K562 (cell line): ENCODE measurements at regions not wholly inside any gene's neighbourhood (a gene's known extent, or its start where the extent isn't known, plus 50 kb on each side); places are given as distances from the start of the nearest gene placed in this dataset.

Experiments
- ATAC-seq: fragments of 200-7000 bp; cut with Tn5 transposase; 3 replicates; pipeline ENCODE4 v1.9.1; 2020; ENCODE audit warnings: moderate library complexity
- BruUV-seq: library from RNA; stranded (reverse); fragments of 400-500 nt; replicated peaks from 2 replicates; lab custom pipeline; 2021; lab: Mats Ljungman, UMichigan
- CTCF ChIA-PET: fragments of 300-600 bp; formaldehyde crosslinking; extraction: SDS; loops from one replicate; lab custom pipeline; 2021; ENCODE audit warnings: low intra/inter-chr PET ratio; lab: Yijun Ruan, JAX
- POLR2A ChIA-PET: fragments of 300-600, 350-650 bp; sonication (Branson Sonifier 250); formaldehyde crosslinking; extraction: SDS; loops from one replicate; lab custom pipeline; 2021; ENCODE audit warnings: antibody characterized with exemption, inconsistent platforms; lab: Yijun Ruan, JAX
- DNase-seq, 4 experiments: peaks; one replicate each; pipeline versions ENCODE4 v3.0.0 to v3.0.0-alpha.2; 2011 to 2018; ENCODE audit warnings: low spot score in 3 of 4, mixed read lengths in 3 of 4; ENCODE audit errors: extremely low read depth in 1 of 4
- FAIRE-seq: peaks from 2 replicates; lab custom pipeline; 2011; peaks lifted over from hg19 to GRCh38; lab: Jason Lieb, UNC
- H2AFZ ChIP-seq: 2 replicates; pipeline ENCODE4 v1.6.0; 2011; ENCODE audit warnings: low read depth, low read length, control low read depth, inconsistent platforms
- H3K27ac ChIP-seq: fragments of 200-600 bp; 3 replicates; pipeline ENCODE4 v1.8.0; 2011; ENCODE audit warnings: low read depth, mild to moderate bottlenecking, control low read depth, inconsistent platforms, low read length, moderate library complexity, mixed read lengths; ENCODE audit errors: extremely low read depth
- H3K27me3 ChIP-seq, 2 experiments: fragments of 300-600 bp in 1 of 2; 2 replicates in 1 of 2; 3 replicates in 1 of 2; pipeline versions ENCODE4 v1.6.0 to v1.8.0; 2011; ENCODE audit warnings: inconsistent platforms in 2 of 2, low read length in 2 of 2, mild to moderate bottlenecking in 1 of 2, mixed read lengths in 1 of 2, moderate library complexity in 1 of 2; ENCODE audit not compliant: control insufficient read depth in 2 of 2, insufficient read depth in 2 of 2
- H3K36me3 ChIP-seq: fragments of 300-600 bp; 3 replicates; pipeline ENCODE4 v1.8.0; 2011; ENCODE audit warnings: mild to moderate bottlenecking, low read length, inconsistent platforms; ENCODE audit not compliant: control insufficient read depth, insufficient read depth
- H3K4me1 ChIP-seq, 2 experiments: fragments of 200-600 bp in 1 of 2; replicated peaks in 1 of 2; 2 replicates in 1 of 2; 3 replicates in 1 of 2; pipeline versions ENCODE4 v1.5.1 to v1.8.0; 2011; ENCODE audit warnings: inconsistent platforms in 2 of 2, low read length in 2 of 2, mild to moderate bottlenecking in 1 of 2, mixed read lengths in 1 of 2, moderate library complexity in 1 of 2; ENCODE audit not compliant: control insufficient read depth in 2 of 2, insufficient read depth in 2 of 2
- H3K4me2 ChIP-seq: 2 replicates; pipeline ENCODE4 v1.6.1; 2011; ENCODE audit warnings: low read length, control low read depth, inconsistent platforms, mixed read lengths; ENCODE audit not compliant: insufficient read depth
- H3K4me3 ChIP-seq: fragments of 200-600 bp; sonication (generic), shearing (Covaris generic); 2 replicates; pipeline ENCODE4 v1.5.1; 2016; ENCODE audit warnings: control low read depth, inconsistent platforms
- H3K79me2 ChIP-seq: fragments of 200-600 bp; 3 replicates; pipeline ENCODE4 v1.8.0; 2011; ENCODE audit warnings: low read length, inconsistent platforms; ENCODE audit not compliant: control insufficient read depth, insufficient read depth
- H3K9ac ChIP-seq, 2 experiments: 2 replicates each; pipeline versions ENCODE4 v1.6.0 to v1.6.1; 2011; ENCODE audit warnings: low read depth in 2 of 2, low read length in 2 of 2, control low read depth in 1 of 2, inconsistent platforms in 1 of 2, mild to moderate bottlenecking in 1 of 2, mixed read lengths in 1 of 2; ENCODE audit not compliant: insufficient read depth in 1 of 2
- H3K9me1 ChIP-seq: one replicate; pipeline ENCODE4 v1.6.0; 2011; ENCODE audit warnings: inconsistent platforms, mild to moderate bottlenecking, low read length, moderate library complexity; ENCODE audit not compliant: control insufficient read depth, insufficient read depth
- H3K9me3 ChIP-seq: replicated peaks from 2 replicates; pipeline ENCODE4 v1.5.1; 2011; ENCODE audit warnings: low read depth, low read length, inconsistent platforms; ENCODE audit not compliant: control insufficient read depth, insufficient read depth
- H4K20me1 ChIP-seq: replicated peaks from 2 replicates; pipeline ENCODE4 v1.6.1; 2011; ENCODE audit warnings: low read length, inconsistent platforms, mixed read lengths; ENCODE audit not compliant: control insufficient read depth, insufficient read depth
- KDM4B ChIP-seq, 2 experiments: fragments of 450-650 bp in 1 of 2; sonication (generic) in 1 of 2; IDR thresholded peaks; 2 replicates each; pipeline ENCODE4 v1.6.1; 2016 to 2017; ENCODE audit warnings: borderline replicate concordance in 2 of 2, antibody characterized with exemption in 1 of 2, low read depth in 1 of 2, mild to moderate bottlenecking in 1 of 2
- PHF20 ChIP-seq: fragments of 450-650 bp; IDR thresholded peaks from 2 replicates; pipeline ENCODE4 v1.6.1; 2018; ENCODE audit not compliant: partially characterized antibody
- PHF8 ChIP-seq: fragments of 200-600 bp; sonication (generic); IDR thresholded peaks from 2 replicates; pipeline ENCODE4 v1.6.1; 2012; ENCODE audit warnings: mixed run types, mild to moderate bottlenecking, inconsistent platforms, low read length, moderate library complexity, borderline replicate concordance
- POLR2H ChIP-seq: IDR thresholded peaks from 2 replicates; pipeline ENCODE4 v1.6.1; 2016; ENCODE audit warnings: missing genetic modification characterization, low read depth, mild to moderate bottlenecking, control low read depth, missing compliant biosample characterization, moderate library complexity
- POU5F1 ChIP-seq: fragments of 150-350 bp; IDR thresholded peaks from 2 replicates; pipeline ENCODE4 v1.6.1; 2014; ENCODE audit warnings: borderline replicate concordance, low read length, low read depth, mild to moderate bottlenecking; ENCODE audit not compliant: partially characterized antibody
- RBM34 ChIP-seq: fragments of 200-400 bp; formaldehyde crosslinking; IDR thresholded peaks from 2 replicates; pipeline ENCODE4 v1.6.1; 2018; ENCODE audit warnings: low read length, borderline replicate concordance; ENCODE audit not compliant: insufficient read depth
- XRCC5 ChIP-seq: fragments of 200-400 bp; formaldehyde crosslinking; IDR thresholded peaks from 2 replicates; pipeline ENCODE4 v1.6.1; 2017; ENCODE audit warnings: low read depth, mild to moderate bottlenecking, low read length
- ZC3H4 ChIP-seq: sonication (generic); formaldehyde crosslinking; IDR thresholded peaks from 2 replicates; pipeline ENCODE4 v1.9.0; 2021; ENCODE audit warnings: missing genetic modification reagents, borderline replicate concordance
- WGBS: fragments of 100-300 bp; shearing (Covaris generic); methylation state at CpG from one replicate; pipeline ENCODE4 v1.1.6; 2016; ENCODE audit warnings: low coverage, mixed read lengths; ENCODE audit not compliant: insufficient coverage; ENCODE audit errors: missing lambda C conversion rate; 5-methylcytosine and 5-hydroxymethylcytosine counted together
- in situ Hi-C: fragments of 300-500 bp; cut with MboI; formaldehyde crosslinking; loops from 4 replicates; pipeline ENCODE4 v1.15.0; 2018; ENCODE audit warnings: inconsistent platforms, mixed read lengths
- intact Hi-C: fragments of 100-400 bp; cut with micrococcal nuclease; formaldehyde crosslinking; loops from 2 replicates; pipeline ENCODE4 v1.14.2; 2022
- TF ChIP-seq, protein P1 (sequence below): fragments of 450-650 bp; formaldehyde crosslinking; IDR thresholded peaks from 2 replicates; pipeline ENCODE4 v1.4.0; 2020; ENCODE audit warnings: mild to moderate bottlenecking, moderate library complexity
- TF ChIP-seq, protein P2 (sequence below): sonication (generic); formaldehyde crosslinking; IDR thresholded peaks from 2 replicates; pipeline ENCODE4 v1.8.0; 2022; ENCODE audit warnings: mild to moderate bottlenecking, missing genetic modification reagents

DNA sequence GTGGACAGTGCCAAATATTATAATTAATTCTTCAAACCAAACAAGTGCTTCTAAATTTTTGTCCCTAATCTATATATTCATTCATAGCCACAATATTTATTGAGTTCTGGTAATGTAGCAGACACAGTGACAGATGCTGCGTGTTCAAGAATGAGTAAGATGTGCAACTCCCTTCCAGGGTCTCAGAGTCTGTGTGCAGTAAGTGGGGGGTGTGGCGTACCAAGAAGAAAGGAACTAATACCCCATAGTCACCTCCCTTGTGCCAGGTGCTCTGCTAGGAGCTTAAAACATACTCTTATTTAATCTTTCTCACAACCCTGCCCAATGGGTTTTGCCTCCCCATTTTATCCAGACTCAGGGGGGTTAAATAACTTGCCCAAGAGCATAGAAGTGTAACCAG lies 358.7 kb downstream of the BARHL2 start:
- CTCF ChIA-PET, result no interaction called here
- Histone ChIP-seq H3K36me3 (no peaks in the 10 kb centered on the region), H3K9me1 (no peaks in the 10 kb centered on the region), H3K27me3 (no peaks in the 10 kb centered on the region; a peak in 3 of 5 replicates), H3K4me1 (no peaks in the 10 kb centered on the region), H3K79me2 (no peaks in the 10 kb centered on the region), H3K4me2 (no peak overlapping the region), H2AFZ (no peak overlapping the region), H3K9me3 (no peaks in the 10 kb centered on the region), H4K20me1 (no peaks in the 10 kb centered on the region), H3K27ac (no peak overlapping the region), H3K9ac (no peak overlapping the region), H3K4me3 (no peak overlapping the region)
- in situ Hi-C loops, result no loop called here
- ATAC-seq (no peak), FAIRE-seq (no peak), DNase-seq (no peak)
- 0% methylated on average over 2 of the region's 2 CpGs for WGBS
- TF ChIP-seq XRCC5 (no peak), POU5F1 (no peak), KDM4B (IDR thresholded peaks at IDR 0.05; ENCODE audit: borderline replicate concordance in 2 of 2, low read depth in 1 of 2) (no peak)
- TF ChIP-seq, protein P1, sequence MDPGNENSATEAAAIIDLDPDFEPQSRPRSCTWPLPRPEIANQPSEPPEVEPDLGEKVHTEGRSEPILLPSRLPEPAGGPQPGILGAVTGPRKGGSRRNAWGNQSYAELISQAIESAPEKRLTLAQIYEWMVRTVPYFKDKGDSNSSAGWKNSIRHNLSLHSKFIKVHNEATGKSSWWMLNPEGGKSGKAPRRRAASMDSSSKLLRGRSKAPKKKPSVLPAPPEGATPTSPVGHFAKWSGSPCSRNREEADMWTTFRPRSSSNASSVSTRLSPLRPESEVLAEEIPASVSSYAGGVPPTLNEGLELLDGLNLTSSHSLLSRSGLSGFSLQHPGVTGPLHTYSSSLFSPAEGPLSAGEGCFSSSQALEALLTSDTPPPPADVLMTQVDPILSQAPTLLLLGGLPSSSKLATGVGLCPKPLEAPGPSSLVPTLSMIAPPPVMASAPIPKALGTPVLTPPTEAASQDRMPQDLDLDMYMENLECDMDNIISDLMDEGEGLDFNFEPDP (CRISPR knock-in tag), result no peak
- BruUV-seq, result no TSS peak
- intact Hi-C loops, result no loop called here
- POLR2A ChIA-PET, result interaction anchor here (1.0 kb wide), 1 partner anchor 13 kb away, joined by 3 read pairs; no protein-coding TSS in a partner anchor

DNA sequence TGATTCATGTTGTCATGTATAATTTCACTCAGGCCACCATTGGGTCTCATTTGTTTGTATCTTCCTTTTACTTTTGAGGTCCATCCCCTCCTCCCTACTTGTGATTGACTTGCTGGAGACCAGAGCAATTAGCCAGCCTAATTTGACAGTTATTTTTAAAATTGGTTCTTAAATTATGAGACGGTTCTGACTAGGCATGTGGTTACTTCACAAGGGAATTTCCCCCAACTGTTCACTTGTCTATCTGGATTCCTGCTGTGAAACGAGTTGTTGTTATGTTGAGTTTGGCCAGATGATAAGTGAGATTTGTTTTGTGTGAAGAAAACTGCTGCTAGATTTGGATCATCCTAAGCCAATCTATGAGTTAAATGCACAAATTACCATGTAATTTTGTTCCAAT lies 359.1 kb downstream of the BARHL2 start:
- Histone ChIP-seq H2AFZ (no peak overlapping the region), H4K20me1 (no peaks in the 10 kb centered on the region), H3K4me1 (no peaks in the 10 kb centered on the region), H3K4me3 (no peak overlapping the region), H3K9ac (no peak overlapping the region), H3K9me3 (no peaks in the 10 kb centered on the region), H3K27ac (no peak overlapping the region), H3K36me3 (no peaks in the 10 kb centered on the region), H3K4me2 (no peak overlapping the region), H3K27me3 (no peaks in the 10 kb centered on the region; a peak in 3 of 5 replicates), H3K79me2 (no peaks in the 10 kb centered on the region), H3K9me1 (no peaks in the 10 kb centered on the region)
- in situ Hi-C loops (no loop called here), intact Hi-C loops (no loop called here)
- no peak for FAIRE-seq
- ATAC-seq, result no peak
- BruUV-seq, result no TSS peak
- ChIA-PET POLR2A (interaction anchor here (0.7 to 1.0 kb wide), 2 partner anchors 13 to 30 kb away, joined by 3 read pairs; no protein-coding TSS in a partner anchor), CTCF (no interaction called here)
- no peak for DNase-seq
- WGBS, result 0% methylated on average over 2 of the region's 2 CpGs
- TF ChIP-seq POLR2H (tag) (no peak), RBM34 (no peak), ZC3H4 (CRISPR knock-in tag) (no peak), PHF20 (no peak), PHF8 (no peak)
- TF ChIP-seq, protein P2, sequence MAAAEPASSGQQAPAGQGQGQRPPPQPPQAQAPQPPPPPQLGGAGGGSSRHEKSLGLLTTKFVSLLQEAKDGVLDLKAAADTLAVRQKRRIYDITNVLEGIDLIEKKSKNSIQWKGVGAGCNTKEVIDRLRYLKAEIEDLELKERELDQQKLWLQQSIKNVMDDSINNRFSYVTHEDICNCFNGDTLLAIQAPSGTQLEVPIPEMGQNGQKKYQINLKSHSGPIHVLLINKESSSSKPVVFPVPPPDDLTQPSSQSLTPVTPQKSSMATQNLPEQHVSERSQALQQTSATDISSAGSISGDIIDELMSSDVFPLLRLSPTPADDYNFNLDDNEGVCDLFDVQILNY (CRISPR knock-in tag), result no peak
